ENCODE measurements at regions not wholly inside any gene's neighbourhood (a gene's known extent, or its start where the extent isn't known, plus 50 kb on each side); places are given as distances from the start of the nearest gene placed in this dataset.

- Histone ChIP-seq H3K4me3 (no peak overlapping the region), H3K27ac (no peak overlapping the region), H3K9me3 (no peaks in the 10 kb centered on the region), H3K36me3 (no peaks in the 10 kb centered on the region), H3K27me3 (no peaks in the 10 kb centered on the region), H3K4me1 (no peaks in the 10 kb centered on the region)
- no peak for TF ChIP-seq CTCF (IDR thresholded peaks at IDR 0.05)
- intact Hi-C loops (cut with DNase I) = no loop called here
- DNase-seq (ENCODE audit: low spot score in 2 of 2) = no peak
Observed at GRCh38 chr22:22759889-22760546, 115.6 kb downstream of the GGTLC2 start.

- Histone ChIP-seq H3K4me3 (no peak overlapping the region), H3K9me3 (no peaks in the 10 kb centered on the region), H3K27ac (no peak overlapping the region), H3K36me3 (no peaks in the 10 kb centered on the region), H3K27me3 (no peaks in the 10 kb centered on the region), H3K4me1 (no peaks in the 10 kb centered on the region)
- no peak for DNase-seq (ENCODE audit: low spot score in 2 of 2)
- no peak for TF ChIP-seq CTCF (IDR thresholded peaks at IDR 0.05)
- intact Hi-C loops (cut with DNase I) = no loop called here
Observed at GRCh38 chr22:22761606-22761962, 117.2 kb downstream of the GGTLC2 start.

GRCh38 chr22:22761963-22762772, 117.8 kb downstream of the GGTLC2 start:
- intact Hi-C loops (cut with DNase I) = no loop called here
- DNase-seq (ENCODE audit: low spot score in 2 of 2) = no peak
- no peak for TF ChIP-seq CTCF (IDR thresholded peaks at IDR 0.05)
- Histone ChIP-seq H3K27ac (no peak overlapping the region), H3K9me3 (no peaks in the 10 kb centered on the region), H3K4me3 (no peak overlapping the region), H3K4me1 (no peaks in the 10 kb centered on the region), H3K27me3 (no peaks in the 10 kb centered on the region), H3K36me3 (no peaks in the 10 kb centered on the region)

GRCh38 chr22:22763512-22763911, 119.1 kb downstream of the GGTLC2 start:
- H3K27me3 ChIP-seq = no peaks in the 10 kb centered on the region
- intact Hi-C loops (cut with DNase I) = no loop called here
- no peaks in the 10 kb centered on the region for H3K9me3 ChIP-seq
- no peak overlapping the region for H3K27ac ChIP-seq
- DNase-seq (ENCODE audit: low spot score in 2 of 2) = no peak
- no peak for TF ChIP-seq CTCF (IDR thresholded peaks at IDR 0.05)
- H3K4me1 ChIP-seq = no peaks in the 10 kb centered on the region
- no peaks in the 10 kb centered on the region for H3K36me3 ChIP-seq
- H3K4me3 ChIP-seq = no peak overlapping the region

- Histone ChIP-seq H3K4me3 (no peak overlapping the region), H3K4me1 (no peaks in the 10 kb centered on the region), H3K27ac (no peak overlapping the region), H3K36me3 (no peaks in the 10 kb centered on the region), H3K9me3 (no peaks in the 10 kb centered on the region), H3K27me3 (no peaks in the 10 kb centered on the region)
- intact Hi-C loops (cut with DNase I) = no loop called here
- DNase-seq (ENCODE audit: low spot score in 2 of 2) = no peak
- no peak for TF ChIP-seq CTCF (IDR thresholded peaks at IDR 0.05)
Observed at GRCh38 chr22:22764085-22764484, 119.7 kb downstream of the GGTLC2 start.

All from ascending aorta (tissue), 2 donors.